ENCODE measurements at regions not wholly inside any gene's neighbourhood (a gene's known extent, or its start where the extent isn't known, plus 50 kb on each side); places are given as distances from the start of the nearest gene placed in this dataset.

GRCh38 chr1:239268941-239269340, 117.4 kb upstream of the CHRM3 start:
- DNase-seq (ENCODE audit: extremely low read depth in 1 of 2, low read depth in 1 of 2) = no peak

GRCh38 chr1:239268007-239268406, 118.4 kb upstream of the CHRM3 start:
- DNase-seq (ENCODE audit: extremely low read depth in 1 of 2, low read depth in 1 of 2) = no peak

- no peak for DNase-seq (ENCODE audit: extremely low read depth in 1 of 2, low read depth in 1 of 2)
These were observed 122.6 kb upstream of the CHRM3 start for GRCh38 chr1:239263801-239264200.

GRCh38 chr1:239262538-239262937, 123.8 kb upstream of the CHRM3 start:
- no peak for DNase-seq (ENCODE audit: extremely low read depth in 1 of 2, low read depth in 1 of 2)

- no peak for DNase-seq (ENCODE audit: extremely low read depth in 1 of 2, low read depth in 1 of 2)
These were observed 124.8 kb upstream of the CHRM3 start for GRCh38 chr1:239261521-239261920.

GRCh38 chr1:239260842-239261241, 125.5 kb upstream of the CHRM3 start:
- DNase-seq (ENCODE audit: extremely low read depth in 1 of 2, low read depth in 1 of 2) = no peak

GRCh38 chr1:239255628-239256160, 130.7 kb upstream of the CHRM3 start:
- DNase-seq (ENCODE audit: extremely low read depth in 1 of 2, low read depth in 1 of 2) = no peak

GRCh38 chr1:239254999-239255398, 131.4 kb upstream of the CHRM3 start:
- DNase-seq (ENCODE audit: extremely low read depth in 1 of 2, low read depth in 1 of 2) = no peak

GRCh38 chr1:239253032-239253431, 133.3 kb upstream of the CHRM3 start:
- DNase-seq (ENCODE audit: extremely low read depth in 1 of 2, low read depth in 1 of 2) = no peak

GRCh38 chr1:239250353-239251035, 135.9 kb upstream of the CHRM3 start:
- no peak for DNase-seq (ENCODE audit: extremely low read depth in 1 of 2, low read depth in 1 of 2)

- no peak for DNase-seq (ENCODE audit: extremely low read depth in 1 of 2, low read depth in 1 of 2)
These were observed 139.1 kb upstream of the CHRM3 start for GRCh38 chr1:239247285-239247684.

GRCh38 chr1:239244084-239244483, 142.3 kb upstream of the CHRM3 start:
- DNase-seq (ENCODE audit: extremely low read depth in 1 of 2, low read depth in 1 of 2) = no peak

- no peak for DNase-seq (ENCODE audit: extremely low read depth in 1 of 2, low read depth in 1 of 2)
These were observed 143.4 kb upstream of the CHRM3 start for GRCh38 chr1:239243006-239243405.

GRCh38 chr1:239242404-239242803, 144.0 kb upstream of the CHRM3 start:
- no peak for DNase-seq (ENCODE audit: extremely low read depth in 1 of 2, low read depth in 1 of 2)

- DNase-seq (ENCODE audit: extremely low read depth in 1 of 2, low read depth in 1 of 2) = no peak
These were observed 145.6 kb upstream of the CHRM3 start for GRCh38 chr1:239240736-239241135.

- DNase-seq (ENCODE audit: extremely low read depth in 1 of 2, low read depth in 1 of 2) = no peak
These were observed 146.8 kb upstream of the CHRM3 start for GRCh38 chr1:239239529-239239928.

GRCh38 chr1:239237912-239238311, 148.5 kb upstream of the CHRM3 start:
- DNase-seq (ENCODE audit: extremely low read depth in 1 of 2, low read depth in 1 of 2) = no peak

GRCh38 chr1:239233626-239234025, 152.7 kb upstream of the CHRM3 start:
- DNase-seq (ENCODE audit: extremely low read depth in 1 of 2, low read depth in 1 of 2) = no peak

GRCh38 chr1:239232921-239233320, 153.4 kb upstream of the CHRM3 start:
- DNase-seq (ENCODE audit: extremely low read depth in 1 of 2, low read depth in 1 of 2) = no peak

GRCh38 chr1:239228451-239228850, 157.9 kb upstream of the CHRM3 start:
- no peak for DNase-seq (ENCODE audit: extremely low read depth in 1 of 2, low read depth in 1 of 2)

- DNase-seq (ENCODE audit: extremely low read depth in 1 of 2, low read depth in 1 of 2) = no peak
These were observed 161.0 kb upstream of the CHRM3 start for GRCh38 chr1:239225396-239225795.

GRCh38 chr1:239224100-239224499, 162.3 kb upstream of the CHRM3 start:
- DNase-seq (ENCODE audit: extremely low read depth in 1 of 2, low read depth in 1 of 2) = no peak

- no peak for DNase-seq (ENCODE audit: extremely low read depth in 1 of 2, low read depth in 1 of 2)
These were observed 163.4 kb upstream of the CHRM3 start for GRCh38 chr1:239222999-239223398.
